Dermis blood vessel endothelial cell (primary cell): ENCODE measurements at regions not wholly inside any gene's neighbourhood (a gene's known extent, or its start where the extent isn't known, plus 50 kb on each side); places are given as distances from the start of the nearest gene placed in this dataset.

Experiments used
- DNase-seq: peaks from one replicate; pipeline ENCODE4 v3.0.0; 2010

- no peak for DNase-seq
These were observed 770.9 kb downstream of the TUSC7 start for GRCh38 chr3:117480525-117480924.

GRCh38 chr3:117480972-117481371 lies 771.4 kb downstream of the TUSC7 start:
- no peak for DNase-seq

DNA sequence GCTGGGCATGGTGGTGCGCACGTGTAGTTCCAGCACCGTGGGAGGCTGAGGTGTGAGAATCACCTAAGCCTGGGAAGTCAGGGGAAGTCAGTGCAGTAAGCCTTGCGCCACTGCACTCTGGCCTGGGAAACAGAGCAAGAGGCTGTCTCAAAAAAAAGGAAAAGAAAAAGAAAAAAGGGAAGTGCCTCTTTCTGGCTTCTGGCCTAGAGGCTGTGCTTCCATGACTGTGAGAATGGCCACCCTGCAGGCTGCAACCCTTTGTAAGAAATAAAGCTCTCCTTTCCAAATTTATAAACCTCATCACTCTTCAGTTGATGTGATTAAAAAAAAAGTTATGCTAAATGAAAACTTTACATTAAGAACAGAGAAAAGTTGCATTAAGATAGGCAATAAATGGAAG lies 774.3 kb downstream of the TUSC7 start:
- no peak for DNase-seq

DNA sequence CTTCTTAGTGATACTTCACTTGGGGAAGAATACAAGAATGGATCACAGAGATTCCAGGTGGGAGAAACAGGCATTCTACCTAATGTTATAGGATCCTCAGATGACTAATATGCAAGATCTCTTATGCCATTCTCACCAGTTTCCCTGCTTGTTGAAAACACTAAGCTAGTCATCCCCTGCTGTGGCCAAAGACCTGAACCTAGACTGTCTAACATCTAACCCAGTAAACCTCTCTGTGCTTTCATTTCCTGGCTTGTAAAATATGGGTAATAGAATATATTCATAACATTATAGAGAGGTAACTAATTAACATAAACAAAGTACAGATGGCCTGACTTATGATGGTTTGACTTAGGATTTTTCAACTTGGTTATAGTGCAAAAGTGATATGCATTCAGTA lies 776.3 kb downstream of the TUSC7 start:
- DNase-seq, result no peak

DNA sequence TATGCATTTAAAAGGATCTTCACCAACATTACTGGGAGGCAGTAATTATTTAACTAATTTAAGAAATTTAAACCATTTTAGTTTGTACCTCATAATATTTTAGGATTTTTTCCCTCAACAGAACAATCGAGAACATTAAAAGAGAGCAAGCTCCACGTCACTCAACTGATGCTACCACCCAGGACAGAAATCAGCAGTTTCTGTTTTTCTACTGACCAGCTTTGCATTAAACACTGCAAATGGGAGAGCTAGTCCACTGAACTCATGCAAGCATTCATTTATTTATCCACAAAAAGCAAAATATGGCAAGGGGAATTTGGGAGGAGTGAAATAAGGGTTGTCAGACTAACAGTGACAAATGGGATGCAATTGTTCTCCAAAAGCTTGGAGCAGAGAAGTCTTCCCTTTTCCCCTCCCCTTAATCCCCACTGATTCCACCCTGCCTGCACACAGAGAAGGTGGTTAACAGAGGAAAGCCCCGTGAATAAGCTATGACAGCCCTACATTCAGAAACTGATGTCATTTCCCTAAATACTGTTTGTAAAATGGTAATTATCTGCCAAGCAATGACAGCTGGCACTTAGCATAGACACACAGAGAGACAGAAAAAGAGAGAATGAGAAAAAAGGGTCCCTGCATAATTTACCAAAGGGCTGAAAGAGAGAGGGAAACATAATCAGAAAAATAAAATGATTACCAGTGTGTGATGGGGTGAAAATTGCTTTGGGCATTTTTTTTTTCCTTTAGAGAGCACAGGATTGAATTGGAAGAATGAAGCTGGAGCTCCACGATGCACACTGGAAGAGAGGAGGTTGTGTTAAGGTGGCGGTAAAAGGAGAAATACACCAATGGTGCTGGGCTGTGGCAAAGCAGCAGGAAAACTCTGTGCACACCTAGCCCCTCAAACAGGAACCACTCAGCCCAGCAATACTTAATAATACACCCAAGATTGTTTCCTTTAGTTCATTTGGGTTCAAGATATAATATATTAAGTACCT lies 777.4 kb downstream of the TUSC7 start:
- no peak for DNase-seq

DNA sequence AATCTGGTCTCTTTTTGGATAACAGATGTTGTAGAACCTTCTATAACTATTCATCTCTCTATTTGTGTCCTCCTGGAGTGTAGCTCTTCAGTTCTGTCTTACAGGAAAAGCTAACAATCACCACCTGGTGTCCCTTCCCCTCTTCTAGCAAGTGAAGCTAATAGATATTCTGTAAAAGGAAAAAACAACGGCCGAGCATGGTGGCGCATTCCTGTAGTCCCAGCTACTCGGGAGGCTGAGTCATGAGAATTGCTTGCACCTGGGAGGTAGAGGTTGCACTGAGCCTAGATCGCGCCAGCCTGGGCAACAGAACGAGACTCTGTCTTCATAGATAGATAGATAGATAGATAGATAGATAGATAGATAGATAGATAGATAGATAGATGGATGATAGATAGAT lies 779.4 kb downstream of the TUSC7 start:
- no peak for DNase-seq

GRCh38 chr3:117489663-117490079 lies 780.1 kb downstream of the TUSC7 start:
- DNase-seq, result no peak

DNA sequence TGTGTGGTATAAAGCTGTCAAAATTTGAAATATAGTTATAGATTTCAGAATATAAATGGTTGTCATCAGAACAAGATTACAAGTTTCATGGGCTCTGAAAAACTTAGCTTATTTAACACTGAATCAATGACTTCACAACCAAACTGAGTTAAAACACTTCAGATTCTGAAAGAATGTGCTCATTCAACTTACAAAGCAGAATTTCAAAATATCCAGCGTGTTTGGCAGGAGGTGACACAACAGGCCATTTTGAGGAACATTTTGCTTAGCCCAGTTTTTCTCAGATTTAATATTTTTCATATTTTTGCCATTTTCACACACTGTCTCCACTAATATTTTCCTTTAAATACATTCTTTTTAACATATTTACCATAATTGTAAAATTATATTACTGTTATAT lies 781.1 kb downstream of the TUSC7 start:
- DNase-seq, result no peak

DNA sequence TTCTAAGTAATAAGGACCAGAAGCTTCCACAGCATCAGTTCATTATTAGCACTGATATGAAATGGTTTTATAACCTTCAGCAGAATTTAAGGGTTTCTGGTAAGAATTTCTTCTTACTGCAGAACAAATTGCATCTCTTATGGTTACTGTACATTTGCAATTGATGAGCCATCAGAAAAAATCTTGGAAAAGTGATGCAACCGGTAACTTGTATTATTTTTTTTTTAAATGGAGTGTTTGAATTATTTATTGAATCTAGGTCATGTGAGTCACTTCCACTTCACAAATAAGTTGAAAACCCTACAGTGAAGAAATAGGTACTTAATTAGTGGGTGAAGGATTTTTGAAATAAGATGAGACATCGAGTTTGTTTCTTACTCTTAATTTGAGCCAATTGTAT lies 786.0 kb downstream of the TUSC7 start:
- no peak for DNase-seq

DNA sequence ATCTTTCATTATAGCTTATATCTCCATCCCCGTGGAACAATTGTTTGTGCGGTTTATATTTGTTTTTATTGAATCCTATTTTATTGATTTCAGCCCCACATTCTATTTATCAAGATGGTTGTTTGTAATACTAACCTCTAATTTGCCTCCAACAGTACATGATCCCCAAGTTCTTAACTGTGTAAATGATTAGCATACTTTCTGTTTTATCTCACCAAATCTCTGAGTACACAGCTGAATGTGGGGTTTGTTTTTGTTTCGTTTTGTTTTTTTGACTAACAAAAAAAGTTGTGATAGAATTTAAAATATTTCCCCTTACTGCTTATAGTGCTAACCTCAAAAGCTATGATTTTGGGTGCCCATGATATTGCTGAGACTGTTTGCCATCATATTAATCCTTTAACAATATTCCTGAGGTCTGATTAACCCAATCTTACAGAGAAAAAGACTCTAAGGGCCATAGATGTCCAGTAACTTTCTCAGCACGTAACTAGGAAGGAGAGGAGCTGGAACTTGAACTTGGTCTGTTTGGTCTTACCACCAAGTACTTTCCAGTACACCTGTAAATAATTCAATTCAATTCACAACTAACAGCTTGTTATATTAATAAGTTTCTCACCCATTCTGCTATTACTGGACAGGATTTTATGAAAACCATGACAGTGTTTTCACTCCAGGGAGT lies 789.8 kb downstream of the TUSC7 start:
- no peak for DNase-seq

GRCh38 chr3:117507958-117508357 lies 798.4 kb downstream of the TUSC7 start:
- DNase-seq, result no peak

DNA sequence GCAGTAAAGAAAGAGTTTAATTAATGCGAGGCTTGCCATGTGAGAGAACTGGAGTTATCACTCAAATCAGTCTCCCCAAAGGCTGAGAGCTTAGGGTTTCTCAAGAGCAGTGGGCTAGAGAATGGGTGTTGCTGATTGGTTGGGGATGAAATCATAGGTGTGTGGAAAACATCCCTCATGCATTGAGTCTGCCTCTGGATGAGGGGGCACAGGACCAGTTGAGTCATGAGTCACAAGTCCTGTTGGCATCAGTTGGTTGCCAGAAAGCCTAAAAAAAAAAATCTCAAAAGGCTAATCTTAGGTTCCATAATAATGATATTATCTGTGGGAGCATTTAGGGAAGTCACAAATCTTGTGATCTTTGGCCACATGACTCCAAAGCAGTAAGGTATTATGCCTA lies 800.3 kb downstream of the TUSC7 start:
- no peak for DNase-seq

DNA sequence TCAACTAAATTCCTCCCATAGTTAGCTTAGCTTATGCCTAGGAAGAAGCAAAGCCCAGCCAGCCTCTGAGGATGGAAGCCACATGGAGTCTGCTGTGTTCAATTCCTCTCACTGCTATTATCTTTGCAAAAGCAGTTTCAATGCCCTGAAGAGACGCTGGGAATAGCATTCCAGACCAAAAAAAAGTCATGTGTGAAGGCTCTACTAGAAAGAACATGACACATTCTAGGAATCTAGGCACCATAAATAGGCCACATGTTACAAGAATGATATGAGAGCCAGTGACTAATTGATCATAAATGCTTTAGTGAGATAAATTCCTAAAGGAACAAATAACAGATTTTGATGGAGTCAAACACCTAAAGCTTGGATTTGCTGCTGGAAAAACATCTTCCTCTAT lies 800.8 kb downstream of the TUSC7 start:
- no peak for DNase-seq

GRCh38 chr3:117512975-117513374 lies 803.4 kb downstream of the TUSC7 start:
- DNase-seq, result no peak

- DNase-seq, result no peak
These were observed 805.7 kb downstream of the TUSC7 start for GRCh38 chr3:117515309-117515708.

DNA sequence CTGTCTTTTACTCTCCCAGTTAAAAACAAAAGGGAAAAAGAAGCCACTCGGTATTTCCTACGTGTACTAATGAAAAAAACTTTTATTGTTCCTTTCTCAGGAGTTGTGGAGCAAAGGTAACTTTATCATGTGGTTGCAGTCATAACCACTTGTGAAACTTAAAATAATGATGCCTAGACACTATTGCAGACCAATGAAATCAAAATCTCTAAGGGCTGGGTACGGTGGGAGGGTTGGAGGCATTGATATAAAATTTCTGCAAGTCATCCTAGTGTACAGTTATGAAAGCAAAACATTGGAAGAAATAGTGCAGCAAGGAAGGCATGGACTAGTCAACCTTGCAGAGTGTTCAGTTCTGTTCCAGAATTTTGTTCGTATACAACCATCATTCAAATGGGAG lies 808.8 kb downstream of the TUSC7 start:
- DNase-seq, result no peak

- DNase-seq, result no peak
These were observed 810.2 kb downstream of the TUSC7 start for GRCh38 chr3:117519776-117520175.

GRCh38 chr3:117520582-117520981 lies 811.0 kb downstream of the TUSC7 start:
- DNase-seq, result no peak

DNA sequence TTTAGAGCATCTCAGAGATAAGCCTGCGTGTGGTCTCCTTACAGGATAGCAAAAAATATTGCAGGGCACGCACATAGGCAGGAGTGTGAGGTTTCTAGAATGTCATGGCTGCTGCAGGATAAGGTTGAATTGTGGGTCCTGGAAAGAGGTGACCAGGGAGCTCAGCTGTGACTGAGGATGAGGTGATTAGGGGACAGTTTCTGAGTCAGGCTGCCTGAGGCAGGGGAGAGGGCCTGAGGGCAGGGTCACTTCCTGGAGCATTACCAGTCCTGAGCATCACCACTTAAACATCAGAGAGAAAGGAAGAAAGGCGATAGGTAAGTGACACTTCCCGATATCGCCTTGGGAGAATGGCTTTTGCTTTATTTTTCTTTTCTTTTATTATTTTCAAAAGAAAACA lies 813.8 kb downstream of the TUSC7 start:
- DNase-seq, result no peak

DNA sequence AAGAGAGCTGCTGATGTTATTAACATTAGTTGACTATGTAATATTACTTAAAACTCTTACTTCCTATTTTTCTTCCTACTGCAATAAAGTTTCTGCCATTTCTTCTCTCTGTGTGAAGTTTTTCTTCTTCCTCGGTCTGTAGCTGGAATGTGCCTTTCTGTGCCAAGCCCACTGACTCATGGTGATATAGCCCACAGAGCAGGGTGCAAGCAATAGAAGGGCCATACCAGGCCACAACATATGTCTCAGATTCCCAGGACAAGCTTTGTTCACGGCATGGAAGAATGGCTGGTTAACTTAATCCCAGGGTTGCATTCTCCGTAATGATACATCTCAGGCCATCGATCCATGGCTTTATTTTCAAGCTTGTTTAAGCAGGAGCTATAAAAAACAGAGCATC lies 815.3 kb downstream of the TUSC7 start:
- no peak for DNase-seq

GRCh38 chr3:117526470-117527079 lies 817.0 kb downstream of the TUSC7 start:
- peak; percentile 41 for DNase-seq

GRCh38 chr3:117527346-117527745 lies 817.8 kb downstream of the TUSC7 start:
- no peak for DNase-seq

- no peak for DNase-seq
These were observed 819.1 kb downstream of the TUSC7 start for GRCh38 chr3:117528688-117529087.
